GM18517 (cell line): ENCODE measurements at regions not wholly inside any gene's neighbourhood (a gene's known extent, or its start where the extent isn't known, plus 50 kb on each side); places are given as distances from the start of the nearest gene placed in this dataset.

Experiments used
- ATAC-seq: cut with Tn5 transposase; IDR thresholded peaks from one replicate; pipeline ENCODE4 v1.9.1; 2021; ENCODE audit warnings: mild to moderate bottlenecking, moderate library complexity; ENCODE audit not compliant: unreplicated experiment

GRCh38 chr3:104578558-104578957, 788.2 kb upstream of the ALCAM start:
- no peak for ATAC-seq

- ATAC-seq: no peak
Measured at GRCh38 chr3:104582092-104582491, 784.6 kb upstream of the ALCAM start.

GRCh38 chr3:104584682-104585081, 782.0 kb upstream of the ALCAM start:
- no peak for ATAC-seq

- no peak for ATAC-seq
Measured at GRCh38 chr3:104586344-104586743, 780.4 kb upstream of the ALCAM start.

- no peak for ATAC-seq
Measured at GRCh38 chr3:104588442-104588841, 778.3 kb upstream of the ALCAM start.

GRCh38 chr3:104591776-104592175, 774.9 kb upstream of the ALCAM start:
- ATAC-seq: no peak

- ATAC-seq: no peak
Measured at GRCh38 chr3:104594491-104594890, 772.2 kb upstream of the ALCAM start.

- ATAC-seq: no peak
Measured at GRCh38 chr3:104596054-104596453, 770.7 kb upstream of the ALCAM start.

GRCh38 chr3:104596551-104596950, 770.2 kb upstream of the ALCAM start:
- peak; percentile 98 for ATAC-seq

GRCh38 chr3:104598848-104599511, 767.7 kb upstream of the ALCAM start:
- ATAC-seq: no peak

- ATAC-seq: no peak
Measured at GRCh38 chr3:104604326-104605010, 762.2 kb upstream of the ALCAM start.

GRCh38 chr3:104606812-104607211, 759.9 kb upstream of the ALCAM start:
- no peak for ATAC-seq

- ATAC-seq: no peak
Measured at GRCh38 chr3:104610730-104611652, 755.7 kb upstream of the ALCAM start.

DNA sequence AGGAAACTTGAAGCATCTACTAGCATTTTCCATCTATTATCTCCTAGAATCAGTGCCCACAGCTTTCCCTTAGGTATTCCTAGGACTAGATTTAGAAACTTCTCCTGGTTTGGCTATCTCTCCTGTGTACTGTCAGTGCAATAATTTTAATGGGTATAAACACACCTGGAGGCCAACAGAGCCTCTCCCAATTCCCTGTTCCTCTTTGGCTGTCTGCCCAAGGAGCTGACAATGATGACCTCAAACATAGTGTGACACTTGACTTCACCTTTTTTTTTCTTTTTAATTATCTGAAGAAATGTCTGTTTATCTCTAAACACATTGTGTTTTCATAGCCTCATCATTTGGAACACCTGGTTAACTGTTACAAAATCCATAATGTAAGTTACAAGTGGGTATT, 754.5 kb upstream of the ALCAM start:
- no peak for ATAC-seq

- ATAC-seq: no peak
Measured at GRCh38 chr3:104614564-104614963, 752.1 kb upstream of the ALCAM start.

- ATAC-seq: peak; percentile 88
Measured at GRCh38 chr3:104628185-104628789, 738.4 kb upstream of the ALCAM start.

DNA sequence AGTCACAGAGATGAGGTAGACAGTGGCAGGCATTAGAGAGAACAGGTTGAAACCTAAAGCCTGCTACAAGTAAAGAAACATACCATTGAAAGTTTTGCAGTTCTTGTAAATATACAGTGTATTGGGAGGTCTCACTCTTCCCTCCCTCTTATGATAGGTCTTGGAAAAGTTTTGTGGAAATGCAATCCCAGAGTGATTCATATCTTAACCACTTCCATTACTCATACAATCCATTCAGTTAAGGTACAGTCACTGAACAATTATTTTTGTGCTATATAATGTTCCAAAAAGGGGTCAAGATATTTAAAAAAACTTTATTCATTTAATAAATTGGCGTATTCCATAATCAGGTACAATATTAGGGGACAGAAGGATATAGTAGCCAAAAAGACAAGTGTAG, 737.7 kb upstream of the ALCAM start:
- no peak for ATAC-seq

DNA sequence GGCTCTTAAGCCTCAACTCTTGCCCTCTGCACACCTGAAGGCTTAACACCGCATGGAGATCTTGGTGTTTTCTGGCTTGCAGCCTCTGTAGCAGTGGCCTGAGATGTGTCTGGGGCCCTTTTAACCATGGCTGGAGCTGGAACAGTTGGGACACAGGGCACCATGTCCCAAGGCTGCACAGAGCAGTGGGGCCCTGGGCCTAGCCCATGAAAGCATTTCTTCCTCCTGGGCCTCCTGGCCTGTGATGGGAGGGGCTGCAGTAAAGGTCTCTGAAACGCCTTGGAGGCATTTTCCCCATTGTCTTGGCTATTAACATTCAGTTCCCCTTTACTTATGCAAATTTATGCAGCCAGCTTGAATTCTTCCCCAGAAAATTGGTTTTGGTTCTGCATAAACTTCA, 735.5 kb upstream of the ALCAM start:
- ATAC-seq: no peak

- no peak for ATAC-seq
Measured at GRCh38 chr3:104632521-104632920, 734.2 kb upstream of the ALCAM start.

- no peak for ATAC-seq
Measured at GRCh38 chr3:104632947-104633346, 733.8 kb upstream of the ALCAM start.

GRCh38 chr3:104635872-104636580, 730.7 kb upstream of the ALCAM start:
- no peak for ATAC-seq
